GM18858 (cell line): ENCODE measurements at regions not wholly inside any gene's neighbourhood (a gene's known extent, or its start where the extent isn't known, plus 50 kb on each side); places are given as distances from the start of the nearest gene placed in this dataset.

Source experiments
- ATAC-seq: cut with Tn5 transposase; IDR thresholded peaks from one replicate; pipeline ENCODE4 v1.9.1; 2021; ENCODE audit not compliant: unreplicated experiment

- no peak for ATAC-seq
Measured at GRCh38 chr3:189042832-189043231, 128.9 kb upstream of the TPRG1 start.

GRCh38 chr3:189049458-189050236 is 122.1 kb upstream of the TPRG1 start:
- no peak for ATAC-seq

- ATAC-seq = no peak
Measured at GRCh38 chr3:189053322-189053721, 118.4 kb upstream of the TPRG1 start.

GRCh38 chr3:189056646-189057335 is 115.0 kb upstream of the TPRG1 start:
- ATAC-seq = no peak

- ATAC-seq = no peak
Measured at GRCh38 chr3:189057369-189057768, 114.4 kb upstream of the TPRG1 start.

- no peak for ATAC-seq
Measured at GRCh38 chr3:189058071-189058470, 113.7 kb upstream of the TPRG1 start.

- no peak for ATAC-seq
Measured at GRCh38 chr3:189070965-189071364, 100.8 kb upstream of the TPRG1 start.

- ATAC-seq = peak; percentile 72
Measured at GRCh38 chr3:189071446-189071845, 100.3 kb upstream of the TPRG1 start.

GRCh38 chr3:189076449-189076848 is 95.3 kb upstream of the TPRG1 start:
- no peak for ATAC-seq

- no peak for ATAC-seq
Measured at GRCh38 chr3:189080745-189081144, 91.0 kb upstream of the TPRG1 start.

GRCh38 chr3:189082666-189083427 is 88.9 kb upstream of the TPRG1 start:
- no peak for ATAC-seq

- ATAC-seq = no peak
Measured at GRCh38 chr3:189084620-189085019, 87.2 kb upstream of the TPRG1 start.

- no peak for ATAC-seq
Measured at GRCh38 chr3:189092547-189092946, 79.2 kb upstream of the TPRG1 start.

- ATAC-seq = no peak
Measured at GRCh38 chr3:189094539-189094938, 77.2 kb upstream of the TPRG1 start.

GRCh38 chr3:189096092-189096491 is 75.7 kb upstream of the TPRG1 start:
- ATAC-seq = no peak

GRCh38 chr3:189099031-189099471 is 72.7 kb upstream of the TPRG1 start:
- no peak for ATAC-seq

GRCh38 chr3:189099505-189100290 is 72.1 kb upstream of the TPRG1 start:
- ATAC-seq = no peak

GRCh38 chr3:189100866-189101265 is 70.9 kb upstream of the TPRG1 start:
- ATAC-seq = no peak

- ATAC-seq = no peak
Measured at GRCh38 chr3:189101594-189101993, 70.2 kb upstream of the TPRG1 start.

GRCh38 chr3:189103208-189103607 is 68.6 kb upstream of the TPRG1 start:
- no peak for ATAC-seq

- ATAC-seq = no peak
Measured at GRCh38 chr3:189108067-189108466, 63.7 kb upstream of the TPRG1 start.
